ENCODE measurements at regions not wholly inside any gene's neighbourhood (a gene's known extent, or its start where the extent isn't known, plus 50 kb on each side); places are given as distances from the start of the nearest gene placed in this dataset.

DNA sequence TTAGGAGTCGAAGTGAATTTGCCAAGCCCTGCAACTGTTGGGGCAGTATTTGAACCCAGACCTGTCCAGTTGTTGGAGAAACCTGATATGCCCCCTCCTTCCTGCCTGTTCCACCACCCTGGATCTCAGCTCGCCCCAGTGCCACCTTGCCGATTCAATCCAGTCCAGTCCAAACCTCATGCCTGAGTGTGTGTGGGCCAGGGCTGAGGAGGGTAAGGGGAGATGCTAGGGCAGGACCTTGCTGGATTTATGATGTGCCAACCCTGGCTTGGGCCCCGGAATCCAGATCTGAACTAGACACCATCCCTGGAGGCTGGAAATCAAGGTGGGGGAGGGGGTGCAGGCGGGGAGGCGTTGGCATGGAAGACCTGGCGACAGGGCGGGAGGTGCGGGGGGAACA is 98.9 kb upstream of the WNT4 start:
- TF ChIP-seq, protein P1, sequence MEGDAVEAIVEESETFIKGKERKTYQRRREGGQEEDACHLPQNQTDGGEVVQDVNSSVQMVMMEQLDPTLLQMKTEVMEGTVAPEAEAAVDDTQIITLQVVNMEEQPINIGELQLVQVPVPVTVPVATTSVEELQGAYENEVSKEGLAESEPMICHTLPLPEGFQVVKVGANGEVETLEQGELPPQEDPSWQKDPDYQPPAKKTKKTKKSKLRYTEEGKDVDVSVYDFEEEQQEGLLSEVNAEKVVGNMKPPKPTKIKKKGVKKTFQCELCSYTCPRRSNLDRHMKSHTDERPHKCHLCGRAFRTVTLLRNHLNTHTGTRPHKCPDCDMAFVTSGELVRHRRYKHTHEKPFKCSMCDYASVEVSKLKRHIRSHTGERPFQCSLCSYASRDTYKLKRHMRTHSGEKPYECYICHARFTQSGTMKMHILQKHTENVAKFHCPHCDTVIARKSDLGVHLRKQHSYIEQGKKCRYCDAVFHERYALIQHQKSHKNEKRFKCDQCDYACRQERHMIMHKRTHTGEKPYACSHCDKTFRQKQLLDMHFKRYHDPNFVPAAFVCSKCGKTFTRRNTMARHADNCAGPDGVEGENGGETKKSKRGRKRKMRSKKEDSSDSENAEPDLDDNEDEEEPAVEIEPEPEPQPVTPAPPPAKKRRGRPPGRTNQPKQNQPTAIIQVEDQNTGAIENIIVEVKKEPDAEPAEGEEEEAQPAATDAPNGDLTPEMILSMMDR (IDR thresholded peaks at IDR 0.05; ENCODE audit: borderline replicate concordance, extremely low read depth, low read length, poor library complexity, severe bottlenecking) = no peak
- TF ChIP-seq EZH2 (IDR thresholded peaks at IDR 0.05; ENCODE audit: borderline replicate concordance, low read depth, low read length, severe bottlenecking) = no peak
